Myocyte (in vitro differentiated cells): ENCODE measurements at regions not wholly inside any gene's neighbourhood (a gene's known extent, or its start where the extent isn't known, plus 50 kb on each side); places are given as distances from the start of the nearest gene placed in this dataset.
"Not testable (repeated sequence)": the region's sequence is repeated elsewhere in the genome, so short reads cannot be mapped to it uniquely, and the experiment has no call there.

Experiments used
- DNase-seq: peaks from one replicate; pipeline ENCODE4 v3.0.0-alpha.2; 2012; ENCODE audit warnings: low read depth

- no peak for DNase-seq
These were observed 127.3 kb downstream of the SPATA31D1 start for GRCh38 chr9:82115900-82116299.

- DNase-seq = no peak
These were observed 128.0 kb downstream of the SPATA31D1 start for GRCh38 chr9:82116556-82116955.

GRCh38 chr9:82117026-82117811 is 128.6 kb downstream of the SPATA31D1 start:
- DNase-seq = no peak

GRCh38 chr9:82122731-82123130 is 134.2 kb downstream of the SPATA31D1 start:
- DNase-seq = no peak

GRCh38 chr9:82124090-82124489 is 135.5 kb downstream of the SPATA31D1 start:
- no peak for DNase-seq

- DNase-seq = no peak
These were observed 137.7 kb downstream of the SPATA31D1 start for GRCh38 chr9:82126256-82126655.

- DNase-seq = no peak
These were observed 138.9 kb downstream of the SPATA31D1 start for GRCh38 chr9:82127465-82127864.

GRCh38 chr9:82128011-82128696 is 139.6 kb downstream of the SPATA31D1 start:
- no peak for DNase-seq

GRCh38 chr9:82129708-82130107 is 141.1 kb downstream of the SPATA31D1 start:
- DNase-seq = no peak

GRCh38 chr9:82130331-82131042 is 141.9 kb downstream of the SPATA31D1 start:
- no peak for DNase-seq

GRCh38 chr9:82131072-82131471 is 142.5 kb downstream of the SPATA31D1 start:
- DNase-seq = no peak

- no peak for DNase-seq
These were observed 143.5 kb downstream of the SPATA31D1 start for GRCh38 chr9:82132024-82132423.

GRCh38 chr9:82134010-82134409 is 145.4 kb downstream of the SPATA31D1 start:
- no peak for DNase-seq

GRCh38 chr9:82135106-82135505 is 146.5 kb downstream of the SPATA31D1 start:
- DNase-seq = no peak

GRCh38 chr9:82138081-82138480 is 149.5 kb downstream of the SPATA31D1 start:
- DNase-seq = not testable (repeated sequence)

- no peak for DNase-seq
These were observed 151.9 kb downstream of the SPATA31D1 start for GRCh38 chr9:82140471-82140870.

- no peak for DNase-seq
These were observed 156.2 kb downstream of the SPATA31D1 start for GRCh38 chr9:82144803-82145202.

GRCh38 chr9:82146677-82147076 is 158.1 kb downstream of the SPATA31D1 start:
- no peak for DNase-seq

- no peak for DNase-seq
These were observed 159.3 kb downstream of the SPATA31D1 start for GRCh38 chr9:82147798-82148425.

GRCh38 chr9:82148426-82148810 is 159.8 kb downstream of the SPATA31D1 start:
- DNase-seq = no peak

- peak; percentile 10 for DNase-seq
These were observed 160.4 kb downstream of the SPATA31D1 start for GRCh38 chr9:82148901-82149461.
